ENCODE measurements at regions not wholly inside any gene's neighbourhood (a gene's known extent, or its start where the extent isn't known, plus 50 kb on each side); places are given as distances from the start of the nearest gene placed in this dataset.

DNA sequence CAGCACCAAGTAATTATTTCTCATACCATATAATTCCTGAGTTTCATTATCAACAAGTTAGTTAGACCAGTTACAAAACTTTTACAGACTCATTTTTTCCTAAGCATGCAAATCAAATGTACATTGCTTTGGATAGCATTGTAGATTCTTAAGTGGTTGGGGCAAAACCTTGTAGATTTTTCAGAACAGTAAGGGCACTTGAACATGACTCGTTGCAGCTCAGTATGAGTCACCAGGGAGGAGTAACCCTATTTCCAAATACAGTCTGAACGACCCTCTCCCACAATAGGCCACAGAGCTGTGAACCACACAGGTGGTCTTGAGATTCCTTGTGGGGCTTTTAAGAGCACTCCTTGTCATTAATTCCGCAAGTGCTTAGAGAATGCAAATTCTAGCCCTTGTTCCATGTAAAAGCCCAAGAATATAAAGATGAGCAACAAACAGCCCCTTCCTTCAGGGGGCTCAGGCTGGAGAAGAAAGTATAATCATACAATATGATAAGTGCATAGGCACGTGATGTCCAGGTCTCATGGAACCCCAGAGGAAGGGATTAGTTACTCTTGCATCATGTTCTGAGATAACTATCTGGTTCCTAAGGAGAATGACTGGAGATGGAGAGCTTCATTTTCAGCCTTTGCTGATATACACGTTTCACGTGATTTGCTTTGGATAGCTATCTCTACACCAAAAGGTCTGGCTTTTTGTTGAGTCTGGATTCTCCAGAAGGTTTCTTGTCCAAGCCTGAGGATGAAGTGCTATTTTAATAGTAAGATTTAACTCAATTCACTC, 295.7 kb downstream of the KCNN2 start:
- no peak for DNase-seq (ENCODE audit: low read depth)

DNA sequence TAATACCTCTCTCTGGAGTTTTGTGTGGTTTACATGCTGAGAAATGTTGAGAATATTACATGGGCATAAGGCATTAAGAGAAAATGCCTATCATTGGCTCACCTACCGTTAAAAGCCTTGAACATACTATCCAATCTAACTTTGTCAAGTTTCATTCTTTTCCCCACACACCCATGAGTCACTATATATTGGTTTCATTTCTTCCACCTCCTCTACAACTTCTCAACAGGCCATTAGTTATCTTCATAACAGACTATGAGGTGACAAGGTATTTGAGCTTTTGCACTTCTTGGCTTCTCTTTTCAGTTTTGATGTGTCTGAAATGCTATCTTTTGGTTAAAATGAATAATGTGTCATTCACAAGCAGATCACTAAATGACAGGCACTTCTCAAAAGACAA, 288.0 kb downstream of the KCNN2 start:
- DNase-seq (ENCODE audit: low read depth): no peak

DNA sequence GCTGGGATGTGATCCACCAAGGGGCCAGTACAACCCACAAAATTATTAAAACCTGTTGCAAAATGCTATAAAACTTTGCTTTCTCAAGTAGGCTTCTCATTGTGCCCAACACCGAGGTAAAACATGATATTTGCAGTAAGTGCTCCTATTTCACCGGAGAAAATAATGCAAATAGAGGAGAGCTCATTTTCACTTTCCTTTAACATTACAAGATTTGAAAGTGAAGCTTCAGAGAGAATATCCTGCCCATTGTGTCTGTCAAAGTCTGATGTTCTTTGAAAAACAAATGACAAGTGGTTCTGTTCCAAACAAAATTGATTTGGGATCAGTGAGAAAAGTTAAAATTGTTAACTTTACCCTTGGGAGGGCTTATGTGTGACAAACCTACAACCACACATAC, 287.1 kb downstream of the KCNN2 start:
- no peak for DNase-seq (ENCODE audit: low read depth)

GRCh38 chr5:114644576-114644975, 282.7 kb downstream of the KCNN2 start:
- DNase-seq (ENCODE audit: low read depth): no peak

GRCh38 chr5:114636271-114636670, 274.4 kb downstream of the KCNN2 start:
- no peak for DNase-seq (ENCODE audit: low read depth)

DNA sequence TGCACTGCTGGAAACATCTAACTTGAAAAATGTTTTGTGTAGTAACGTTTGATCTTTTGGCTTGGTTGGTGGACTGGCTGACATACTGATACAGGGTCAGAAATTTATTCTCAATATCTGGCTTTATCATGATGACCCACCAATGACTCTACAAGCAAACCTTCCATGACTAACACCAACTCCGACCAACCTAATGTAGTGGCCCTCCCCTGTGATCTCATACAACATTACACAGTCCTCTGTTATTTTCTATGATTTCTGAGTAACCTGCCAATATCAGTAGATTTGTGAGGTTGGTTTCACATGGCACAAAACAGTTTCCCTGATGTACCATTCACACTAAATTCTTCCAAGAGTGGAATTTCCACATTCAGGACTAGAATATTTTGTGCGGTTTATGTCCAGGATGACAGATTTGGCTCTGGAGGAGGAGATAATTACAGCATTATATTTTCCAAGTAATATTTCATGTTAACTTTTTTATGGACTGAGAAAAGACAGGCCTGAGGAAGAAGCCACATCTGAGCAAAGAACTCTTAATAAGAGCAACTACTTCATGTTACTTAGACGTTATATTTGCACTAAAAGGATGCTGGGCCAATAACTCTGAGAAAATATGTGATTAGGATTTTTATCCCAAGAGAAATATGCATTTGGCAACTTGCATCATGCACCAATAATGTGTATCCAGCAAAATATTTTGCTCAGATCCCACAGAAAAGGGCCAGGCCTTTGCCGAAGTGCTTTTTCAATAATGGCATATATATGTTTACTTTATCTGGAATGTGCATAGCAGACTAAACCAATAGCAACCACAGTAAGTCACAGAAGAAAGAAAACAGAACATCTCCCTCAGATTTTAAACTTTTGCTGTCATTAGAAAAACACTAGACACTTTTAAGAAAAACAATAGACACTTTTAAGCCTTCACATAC, 273.4 kb downstream of the KCNN2 start:
- DNase-seq (ENCODE audit: low read depth): no peak

DNA sequence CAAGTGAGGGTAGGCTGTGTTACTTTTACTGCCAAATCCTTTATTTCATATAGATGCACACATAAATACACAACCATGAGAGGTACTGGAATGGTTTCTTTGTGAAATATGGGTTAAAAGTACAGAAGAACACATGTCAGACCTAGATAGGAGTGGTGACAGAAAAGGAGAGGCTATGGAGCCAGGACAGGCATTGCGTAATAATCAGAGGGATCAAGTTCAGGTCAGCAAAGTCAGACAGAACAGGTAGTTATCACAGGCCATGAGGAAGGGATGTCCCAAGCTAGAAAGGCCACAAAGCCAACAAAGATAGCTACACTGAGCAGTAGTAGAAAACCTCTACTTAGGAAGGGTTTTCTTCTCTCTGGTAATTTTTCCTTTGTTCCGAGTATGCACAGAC, 272.6 kb downstream of the KCNN2 start:
- no peak for DNase-seq (ENCODE audit: low read depth)

- no peak for DNase-seq (ENCODE audit: low read depth)
Measured at GRCh38 chr5:114612406-114612805, 250.5 kb downstream of the KCNN2 start.

DNA sequence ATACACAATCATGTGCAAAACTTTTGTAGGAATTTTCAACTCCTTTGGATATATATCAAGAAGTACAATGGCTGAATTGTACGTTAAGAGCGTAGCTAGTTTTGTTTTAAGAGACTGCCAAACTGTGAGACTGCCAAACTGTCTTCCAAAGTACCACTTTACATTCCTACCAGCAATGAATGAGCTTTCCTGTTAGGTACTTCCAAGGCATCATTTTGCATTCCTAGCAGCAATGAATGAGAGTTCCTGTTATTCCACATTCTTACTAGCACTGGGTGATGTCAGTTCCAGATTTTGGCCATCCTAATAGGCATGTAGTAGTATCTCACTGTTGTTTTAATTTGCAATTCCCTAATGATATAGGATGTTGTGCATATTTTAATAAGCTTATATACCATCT, 219.3 kb downstream of the KCNN2 start:
- no peak for DNase-seq (ENCODE audit: low read depth)

DNA sequence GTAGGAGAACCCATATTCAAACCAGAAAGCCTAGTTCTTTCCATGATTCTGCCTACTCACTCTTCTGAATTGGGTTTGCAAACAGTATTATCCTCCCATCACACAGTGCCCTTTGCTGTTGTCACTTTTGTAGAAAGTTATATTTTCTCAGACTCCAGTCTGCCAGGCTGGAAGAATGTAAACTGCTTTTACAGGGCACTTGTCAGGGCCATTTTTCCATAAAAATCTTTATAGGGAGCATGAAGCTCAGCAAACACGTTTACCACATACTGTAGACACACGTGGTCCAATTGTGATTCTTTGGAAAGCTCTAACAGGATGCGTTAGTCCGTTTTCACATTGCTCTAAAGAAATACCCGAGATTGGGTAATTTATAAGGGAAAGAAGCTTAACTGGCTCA, 204.0 kb downstream of the KCNN2 start:
- no peak for DNase-seq (ENCODE audit: low read depth)

DNA sequence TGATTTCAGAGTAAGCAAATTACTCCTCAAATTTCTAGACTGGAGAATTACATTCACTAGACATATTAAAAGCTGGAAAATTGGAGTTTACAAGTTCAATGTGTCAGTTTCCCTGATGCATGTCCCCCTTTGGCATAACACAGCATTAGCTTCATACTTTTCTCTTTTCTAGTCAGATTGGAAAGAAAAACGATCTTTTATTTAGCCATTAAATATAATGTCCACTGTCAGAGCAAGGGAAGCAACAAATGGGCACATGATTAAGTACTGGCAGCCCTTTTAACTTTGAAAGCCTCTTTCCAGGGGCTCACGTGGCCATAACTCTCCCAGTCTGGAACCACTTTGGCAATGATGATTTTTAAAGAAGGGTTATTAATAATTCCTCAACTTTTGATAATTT, 203.3 kb downstream of the KCNN2 start:
- DNase-seq (ENCODE audit: low read depth): no peak

- no peak for DNase-seq (ENCODE audit: low read depth)
Measured at GRCh38 chr5:114561415-114561814, 199.5 kb downstream of the KCNN2 start.
